NAMALWA (cell line): ENCODE measurements at regions not wholly inside any gene's neighbourhood (a gene's known extent, or its start where the extent isn't known, plus 50 kb on each side); places are given as distances from the start of the nearest gene placed in this dataset.

Experiments
- DNase-seq: peaks from one replicate; pipeline ENCODE4 v3.0.0-alpha.2; 2015; ENCODE audit warnings: low spot score

GRCh38 chr20:56060486-56060885 is 55.2 kb upstream of the CBLN4 start:
- DNase-seq: no peak

- no peak for DNase-seq
Measured at GRCh38 chr20:56069016-56069415, 63.7 kb upstream of the CBLN4 start.

GRCh38 chr20:56072165-56072564 is 66.8 kb upstream of the CBLN4 start:
- DNase-seq: no peak

- no peak for DNase-seq
Measured at GRCh38 chr20:56088375-56088774, 83.1 kb upstream of the CBLN4 start.

- DNase-seq: no peak
Measured at GRCh38 chr20:56091628-56092234, 86.4 kb upstream of the CBLN4 start.

DNA sequence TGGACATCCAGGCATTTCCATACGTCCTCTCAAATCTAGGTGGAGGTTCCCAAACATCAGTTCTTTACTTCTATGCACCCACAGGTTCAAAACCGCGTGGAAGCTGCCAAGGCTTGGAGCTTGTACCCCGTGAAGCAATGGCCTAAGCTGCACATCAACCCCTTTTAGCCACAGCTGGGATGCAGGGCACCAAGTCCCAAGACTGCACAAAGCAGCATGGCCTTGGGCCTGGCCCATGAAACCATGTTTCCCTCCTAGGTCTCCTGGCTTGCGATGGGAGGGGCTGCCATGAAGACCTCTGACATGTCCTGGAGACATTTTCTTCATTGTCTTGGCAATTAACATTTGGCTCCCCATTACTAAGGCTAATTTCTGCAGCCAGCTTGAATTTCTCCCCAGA is 88.9 kb upstream of the CBLN4 start:
- no peak for DNase-seq

GRCh38 chr20:56098981-56099500 is 93.7 kb upstream of the CBLN4 start:
- DNase-seq: no peak

DNA sequence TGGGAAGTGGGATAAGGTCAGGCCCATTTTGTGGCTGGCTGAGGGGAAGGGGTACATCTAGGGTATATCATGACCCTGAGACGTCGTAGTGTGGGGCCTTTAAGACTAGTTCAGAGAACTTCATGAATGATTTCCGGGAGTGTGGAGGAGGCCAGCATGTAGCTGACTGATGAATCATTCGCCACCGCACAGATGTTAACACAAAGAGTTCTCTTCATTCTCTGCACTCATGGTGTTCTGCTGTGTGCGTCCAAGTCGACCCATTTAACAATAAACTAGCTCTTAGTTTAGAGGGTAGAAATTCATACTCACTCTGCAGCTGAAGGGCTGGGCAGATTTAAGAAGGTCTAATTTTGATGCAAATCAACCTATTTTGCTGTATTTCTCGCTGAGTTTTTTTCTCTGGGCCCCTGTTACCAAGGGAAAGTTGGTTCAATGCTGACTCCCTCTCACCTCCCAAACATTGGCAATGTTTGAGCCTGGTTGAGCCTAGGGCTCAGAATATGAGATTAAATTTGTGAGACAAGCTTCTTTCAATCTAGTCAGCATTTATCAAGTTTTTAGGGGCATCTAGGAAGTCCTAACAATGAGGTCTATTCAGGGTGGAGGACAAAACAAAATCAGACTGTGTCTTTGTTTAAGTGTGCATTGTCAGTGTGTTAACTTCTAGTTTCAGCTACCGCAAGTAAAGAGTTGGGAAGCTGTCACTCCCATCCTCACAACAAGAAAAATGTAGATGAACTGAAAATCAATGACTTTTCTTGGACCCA is 106.8 kb upstream of the CBLN4 start:
- no peak for DNase-seq

DNA sequence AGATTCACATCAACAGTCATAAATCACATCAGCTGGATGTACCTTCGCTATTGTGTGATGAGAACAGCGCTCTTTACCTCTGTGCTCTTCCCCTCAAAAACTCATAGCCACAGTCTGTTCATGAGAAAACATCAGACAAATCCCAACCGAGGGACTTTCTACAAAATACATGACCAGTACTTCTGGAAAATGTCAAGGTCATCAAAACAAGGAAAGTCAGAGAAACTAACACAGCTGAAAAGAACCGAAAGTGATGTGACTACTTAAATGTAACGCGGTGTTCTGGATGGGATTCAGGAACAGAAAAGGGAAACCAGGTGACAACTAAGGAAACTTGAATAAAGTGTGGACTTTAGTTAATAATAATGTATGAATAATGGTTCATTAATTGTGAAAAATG is 112.0 kb upstream of the CBLN4 start:
- DNase-seq: no peak

GRCh38 chr20:56121850-56122249 is 116.5 kb upstream of the CBLN4 start:
- DNase-seq: no peak

DNA sequence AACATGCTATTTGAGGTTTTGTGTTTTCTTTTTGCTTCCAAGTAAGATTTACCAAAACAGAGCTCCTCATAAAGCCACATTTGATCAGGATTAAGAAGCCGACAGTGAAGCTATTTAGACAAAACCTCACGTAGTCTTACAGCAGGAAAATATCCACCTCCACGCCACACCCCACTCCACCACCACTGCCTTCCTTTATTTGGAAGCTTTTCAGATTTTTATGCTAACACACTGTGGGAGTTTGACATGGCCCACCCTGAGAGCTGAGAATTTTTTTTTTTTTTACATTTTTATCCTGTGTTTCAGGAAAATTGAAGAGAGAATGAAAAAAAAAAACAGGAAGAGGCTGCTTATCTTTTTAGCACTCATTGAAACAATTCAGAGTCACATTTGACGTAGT is 104.8 kb upstream of the MC3R start:
- no peak for DNase-seq

DNA sequence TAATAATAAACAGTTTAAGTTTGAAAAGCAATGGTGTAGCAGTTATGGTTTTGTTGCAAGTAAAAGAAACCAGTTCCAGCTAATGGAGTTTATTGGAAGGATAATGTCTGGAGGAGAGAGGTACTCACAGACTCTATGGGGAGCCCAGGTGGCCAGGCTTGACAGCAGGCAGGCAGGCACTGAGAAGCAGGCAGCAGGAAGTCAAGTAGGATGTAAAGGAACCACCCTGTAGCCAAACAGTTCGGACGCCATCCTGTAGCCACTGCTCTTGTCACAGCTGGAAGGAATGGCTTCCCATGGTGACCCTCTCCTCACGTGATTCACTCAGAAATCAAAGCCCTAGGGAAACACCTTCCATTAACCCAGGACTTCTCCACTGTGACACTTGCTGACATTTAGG is 96.7 kb upstream of the MC3R start:
- DNase-seq: no peak

DNA sequence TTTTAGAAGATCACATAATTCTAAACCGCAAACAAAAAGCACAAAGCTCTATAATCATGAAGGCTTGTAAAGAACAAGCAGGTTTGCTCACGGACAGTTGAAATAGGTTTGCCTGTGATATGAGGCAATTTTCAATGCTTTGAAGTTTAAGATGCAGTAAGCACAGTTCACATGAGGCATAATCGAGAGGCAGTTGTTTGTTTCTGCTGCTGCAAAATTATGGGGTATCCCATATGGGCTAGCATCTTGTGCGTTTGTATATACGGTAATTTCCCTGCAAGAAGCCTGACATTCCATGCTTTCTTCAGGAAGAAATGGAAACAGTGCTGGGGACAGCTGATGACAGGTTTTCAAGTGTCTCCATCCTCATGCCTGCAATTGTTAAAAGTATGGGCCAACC is 94.6 kb upstream of the MC3R start:
- no peak for DNase-seq

DNA sequence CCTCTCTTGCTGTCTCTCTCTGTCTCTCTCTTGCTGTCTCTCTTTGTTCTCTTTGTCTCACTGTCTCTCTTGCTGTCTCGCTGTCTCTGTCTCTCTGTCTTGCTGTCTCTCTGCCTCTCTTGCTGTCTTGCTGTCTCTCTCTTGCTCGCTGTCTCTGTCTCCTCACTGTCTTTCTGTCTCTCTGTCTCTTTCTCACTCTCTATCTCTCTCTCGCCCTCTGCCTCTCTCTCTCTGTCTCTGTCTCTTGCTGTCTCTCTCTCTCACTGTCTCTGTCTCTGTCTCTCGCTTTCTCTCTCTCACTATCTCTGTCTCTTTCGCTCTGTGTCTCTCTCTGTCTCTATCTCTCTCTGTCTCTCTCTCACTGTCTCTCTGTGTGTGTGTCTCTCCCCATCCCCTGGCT is 92.9 kb upstream of the MC3R start:
- no peak for DNase-seq

- DNase-seq: no peak
Measured at GRCh38 chr20:56157530-56158203, 90.9 kb upstream of the MC3R start.

- DNase-seq: no peak
Measured at GRCh38 chr20:56158489-56158888, 90.0 kb upstream of the MC3R start.

- no peak for DNase-seq
Measured at GRCh38 chr20:56160956-56161355, 87.6 kb upstream of the MC3R start.

DNA sequence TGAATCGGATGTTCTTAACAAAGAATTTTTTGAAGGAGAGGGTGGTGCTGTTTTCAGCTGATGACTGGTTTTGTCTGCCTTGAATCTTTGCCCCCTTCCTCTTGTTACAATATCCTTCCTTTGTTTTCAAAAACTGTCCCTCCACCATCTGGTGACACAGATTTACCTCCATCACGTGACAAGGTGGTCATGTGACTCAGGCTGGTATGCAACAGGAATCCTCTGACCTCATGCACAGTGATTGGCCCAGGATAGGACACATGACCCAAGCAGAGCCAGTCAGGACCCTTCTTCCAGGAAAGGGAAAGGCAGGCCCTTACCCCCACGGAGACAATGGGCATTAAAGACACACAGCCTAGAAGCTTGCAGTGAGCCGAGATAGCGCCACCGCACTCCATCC is 84.7 kb upstream of the MC3R start:
- DNase-seq: peak; percentile 69

DNA sequence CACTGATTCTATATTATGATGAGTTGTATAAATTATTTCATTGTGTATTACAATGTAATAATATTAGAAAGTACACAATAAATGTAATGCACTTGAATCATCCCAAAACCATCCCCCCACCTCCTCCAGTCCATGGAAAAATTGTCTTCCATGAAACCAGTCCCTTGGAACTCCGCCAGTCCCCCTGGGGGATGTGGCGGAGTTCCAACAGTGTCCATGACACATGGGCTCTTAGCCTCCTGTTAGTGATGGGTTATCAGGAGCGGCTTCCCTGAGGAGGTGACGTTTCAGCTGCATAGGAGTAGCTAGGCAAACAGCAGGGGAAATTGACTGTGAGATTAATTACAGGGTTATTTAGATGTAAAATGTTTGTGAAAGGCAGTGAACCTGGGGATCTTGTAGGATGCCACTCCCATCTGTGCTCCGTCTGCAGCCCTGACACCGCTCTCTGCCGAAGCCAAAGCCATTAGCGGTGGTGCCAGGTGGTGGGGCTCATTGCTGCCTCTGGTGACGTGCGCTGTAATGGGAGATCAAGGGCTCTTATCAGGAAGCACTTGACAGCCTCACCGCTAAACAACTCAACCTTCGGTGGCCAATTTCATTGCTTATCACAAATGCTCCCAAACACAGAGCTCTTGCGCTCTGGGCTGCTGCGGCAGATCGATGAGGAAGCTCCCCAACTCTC is 81.6 kb upstream of the MC3R start:
- no peak for DNase-seq

DNA sequence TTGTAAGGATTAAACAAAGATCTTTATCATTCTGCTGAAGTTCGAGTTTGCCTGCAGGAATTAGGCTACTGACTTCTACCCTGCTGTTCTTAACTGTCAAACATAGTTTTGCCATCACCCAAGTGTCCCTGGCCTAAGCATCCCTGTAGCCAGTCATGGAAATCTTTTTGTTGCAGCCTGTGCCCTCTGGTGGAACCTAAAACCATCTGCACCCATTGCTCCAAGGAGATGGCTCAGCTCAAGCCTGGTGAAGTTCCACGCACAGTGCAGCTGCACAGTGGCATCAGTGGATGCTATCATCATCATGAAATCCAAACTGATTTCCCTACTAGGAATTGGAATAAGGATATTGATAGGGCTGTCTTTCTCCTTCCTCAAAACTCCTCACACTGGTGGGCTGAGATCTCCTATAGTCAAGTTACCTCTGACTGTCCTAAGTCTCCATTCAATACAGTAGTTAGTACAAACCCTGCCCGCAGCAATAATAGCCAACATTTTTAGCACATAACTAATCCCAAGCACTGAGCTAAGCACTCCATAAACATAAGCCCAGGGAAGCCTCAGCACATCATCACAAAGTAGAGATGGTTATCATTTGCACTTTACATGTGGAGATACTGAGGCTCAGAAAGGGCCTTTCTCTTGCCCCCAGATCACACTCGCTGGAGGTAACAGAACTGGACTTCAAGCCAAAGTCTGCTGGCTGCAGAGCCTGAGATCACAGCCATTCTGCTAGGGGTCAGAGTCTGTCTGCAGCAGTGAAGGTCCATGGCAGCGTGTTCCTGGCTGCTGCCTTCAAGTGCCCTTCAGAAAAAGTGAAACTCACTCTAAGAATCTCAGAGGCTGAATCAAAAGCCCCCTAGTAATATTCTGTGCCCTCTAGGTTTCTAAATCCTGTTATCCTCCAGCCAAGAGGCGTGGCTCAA is 77.2 kb upstream of the MC3R start:
- peak; percentile 13 for DNase-seq

DNA sequence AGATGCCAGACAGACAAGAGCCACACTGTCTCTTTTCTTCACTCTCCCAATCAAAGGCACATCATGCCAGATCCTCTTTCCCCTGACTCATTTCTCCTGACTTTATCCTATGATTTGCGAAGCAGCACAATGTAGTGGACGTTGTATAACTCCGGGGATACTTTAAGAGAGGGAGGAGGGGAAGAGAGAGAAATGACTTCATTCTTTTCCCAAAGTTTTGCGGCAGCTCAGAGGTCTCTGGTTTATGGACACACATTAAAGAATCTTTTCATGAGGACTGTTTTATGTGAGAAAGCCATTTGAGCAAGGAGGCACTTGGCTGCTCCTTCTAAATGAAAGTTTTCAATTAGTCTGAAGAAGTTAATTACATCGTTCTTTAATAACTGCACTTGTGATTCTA is 75.1 kb upstream of the MC3R start:
- DNase-seq: no peak

- DNase-seq: no peak
Measured at GRCh38 chr20:56174416-56174815, 74.1 kb upstream of the MC3R start.
